HEK293T (cell line): ENCODE measurements at regions not wholly inside any gene's neighbourhood (a gene's known extent, or its start where the extent isn't known, plus 50 kb on each side); places are given as distances from the start of the nearest gene placed in this dataset.

Experiments
- CTCF ChIA-PET: fragments of 350-600 bp; formaldehyde crosslinking; extraction: SDS; loops from one replicate; lab custom pipeline; 2021; ENCODE audit warnings: antibody characterized with exemption, inconsistent platforms; lab: Yijun Ruan, JAX
- POLR2A ChIA-PET: fragments of 350-600 bp; formaldehyde crosslinking; extraction: SDS; loops from one replicate; lab custom pipeline; 2020; ENCODE audit warnings: antibody characterized with exemption, inconsistent platforms; lab: Yijun Ruan, JAX
- DNase-seq: peaks from one replicate; pipeline ENCODE4 v3.0.0; 2012; ENCODE audit warnings: mixed read lengths; ENCODE audit errors: extremely low spot score
- ARNT ChIP-seq: fragments of 450-650 bp; IDR thresholded peaks from 2 replicates; pipeline ENCODE4 v1.6.1; 2017; ENCODE audit warnings: mild to moderate bottlenecking
- BHLHE40 ChIP-seq: fragments of 450-650 bp; IDR thresholded peaks from 2 replicates; pipeline ENCODE4 v1.6.1; 2016; ENCODE audit warnings: mild to moderate bottlenecking, moderate library complexity, borderline replicate concordance
- CTBP1 ChIP-seq: fragments of 450-650 bp; IDR thresholded peaks from 2 replicates; pipeline ENCODE4 v1.6.1; 2016; ENCODE audit warnings: borderline replicate concordance
- ELF4 ChIP-seq: fragments of 450-650 bp; IDR thresholded peaks from 2 replicates; pipeline ENCODE4 v1.6.1; 2017; ENCODE audit warnings: antibody characterized with exemption
- FOXA1 ChIP-seq: fragments of 450-650 bp; IDR thresholded peaks from 2 replicates; pipeline ENCODE4 v1.6.1; 2016; ENCODE audit warnings: mild to moderate bottlenecking
- FOXK2 ChIP-seq: fragments of 450-650 bp; IDR thresholded peaks from 2 replicates; pipeline ENCODE4 v1.6.1; 2016; ENCODE audit warnings: mild to moderate bottlenecking
- FOXM1 ChIP-seq: fragments of 450-650 bp; IDR thresholded peaks from 2 replicates; pipeline ENCODE4 v1.6.1; 2017; ENCODE audit warnings: mild to moderate bottlenecking, borderline replicate concordance
- HDGF ChIP-seq: fragments of 450-650 bp; IDR thresholded peaks from 2 replicates; pipeline ENCODE4 v1.6.1; 2017; ENCODE audit warnings: antibody characterized with exemption, borderline replicate concordance
- L3MBTL2 ChIP-seq: fragments of 450-650 bp; conservative IDR thresholded peaks from 2 replicates; pipeline ENCODE4 v1.6.1; 2016; ENCODE audit warnings: mild to moderate bottlenecking
- LEF1 ChIP-seq: fragments of 450-650 bp; IDR thresholded peaks from 2 replicates; pipeline ENCODE4 v1.6.1; 2017; ENCODE audit warnings: mild to moderate bottlenecking, borderline replicate concordance
- NFRKB ChIP-seq: fragments of 450-650 bp; IDR thresholded peaks from 2 replicates; pipeline ENCODE4 v1.6.1; 2016; ENCODE audit warnings: mild to moderate bottlenecking, moderate library complexity
- SP1 ChIP-seq: fragments of 450-650 bp; IDR thresholded peaks from 2 replicates; pipeline ENCODE4 v1.6.1; 2017
- SUZ12 ChIP-seq: fragments of 450-650 bp; IDR thresholded peaks from 2 replicates; pipeline ENCODE4 v1.6.1; 2016; ENCODE audit warnings: mild to moderate bottlenecking
- TARDBP ChIP-seq: fragments of 450-650 bp; IDR thresholded peaks from 2 replicates; pipeline ENCODE4 v1.6.1; 2016
- ZNF384 ChIP-seq: fragments of 450-650 bp; IDR thresholded peaks from 2 replicates; pipeline ENCODE4 v1.6.1; 2016
- TF ChIP-seq, protein P1 (sequence below): fragments of 450-650 bp; IDR thresholded peaks from 2 replicates; pipeline ENCODE4 v1.6.1; 2016

- POLR2A ChIA-PET, result no interaction called here
- no peak for TF ChIP-seq FOXA1
- no peak for TF ChIP-seq LEF1
- no peak for TF ChIP-seq BHLHE40
- TF ChIP-seq SP1, result no peak
- no peak for TF ChIP-seq L3MBTL2
- CTCF ChIA-PET, result no interaction called here
- no peak for DNase-seq
These were observed 420.6 kb downstream of the TBL1XR1 start for GRCh38 chr3:176776622-176777175.

DNA sequence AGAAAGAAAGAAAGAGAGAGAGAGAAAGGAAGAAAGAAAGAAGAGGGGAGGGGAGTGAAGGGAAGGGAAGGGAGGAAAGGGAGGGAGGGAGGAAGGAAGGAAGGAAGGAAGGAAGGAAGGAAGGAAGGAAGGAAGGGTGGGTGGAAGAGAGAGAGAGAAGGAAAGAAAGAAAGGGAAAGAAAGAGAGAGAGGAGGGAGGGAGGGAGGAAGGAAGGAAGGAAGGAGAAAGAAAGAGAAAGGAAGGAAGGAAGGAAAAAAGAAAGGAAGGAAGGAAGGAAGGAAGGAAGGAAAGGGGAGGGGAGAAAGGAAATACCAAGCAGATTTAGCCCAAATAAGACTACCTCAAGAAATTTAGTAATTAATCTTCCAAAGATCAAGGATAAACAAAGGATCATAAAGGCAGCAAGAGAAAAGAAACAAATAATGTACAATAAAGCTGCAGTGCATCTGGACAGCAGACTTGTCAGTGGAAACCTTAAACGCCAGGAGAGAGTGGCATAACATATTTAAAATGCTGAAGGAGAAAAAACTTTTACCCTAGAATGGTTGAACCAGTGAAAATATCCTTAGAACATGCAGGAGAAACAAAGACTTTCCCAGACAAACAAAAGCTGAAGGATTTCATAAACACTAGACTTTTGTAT is 427.6 kb downstream of the TBL1XR1 start:
- POLR2A ChIA-PET, result no interaction called here

DNA sequence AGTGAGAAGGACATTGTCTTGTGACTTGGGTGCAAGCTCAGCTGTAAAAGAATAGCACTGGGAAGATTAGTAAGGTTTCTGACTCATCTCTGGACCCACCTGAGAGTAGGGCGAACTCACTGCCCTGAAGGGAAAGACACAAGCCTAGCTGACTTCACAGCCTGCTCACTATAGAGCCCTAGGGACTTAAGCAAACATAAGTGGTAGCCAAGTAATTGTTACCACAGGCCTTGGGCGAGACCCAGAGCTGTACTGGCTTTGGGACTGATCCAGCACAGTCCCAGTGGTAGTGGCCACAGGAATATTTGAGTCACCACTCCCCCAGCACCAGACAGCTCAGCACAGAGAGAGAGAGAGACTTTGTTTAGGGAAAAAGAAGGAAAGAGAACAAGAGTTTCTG is 429.9 kb downstream of the TBL1XR1 start:
- TF ChIP-seq ARNT (no peak), CTBP1 (no peak), NFRKB (no peak), LEF1 (no peak), ELF4 (no peak), FOXA1 (no peak), FOXM1 (no peak), TARDBP (no peak), ZNF384 (no peak), FOXK2 (no peak), SP1 (no peak)
- TF ChIP-seq, protein P1, sequence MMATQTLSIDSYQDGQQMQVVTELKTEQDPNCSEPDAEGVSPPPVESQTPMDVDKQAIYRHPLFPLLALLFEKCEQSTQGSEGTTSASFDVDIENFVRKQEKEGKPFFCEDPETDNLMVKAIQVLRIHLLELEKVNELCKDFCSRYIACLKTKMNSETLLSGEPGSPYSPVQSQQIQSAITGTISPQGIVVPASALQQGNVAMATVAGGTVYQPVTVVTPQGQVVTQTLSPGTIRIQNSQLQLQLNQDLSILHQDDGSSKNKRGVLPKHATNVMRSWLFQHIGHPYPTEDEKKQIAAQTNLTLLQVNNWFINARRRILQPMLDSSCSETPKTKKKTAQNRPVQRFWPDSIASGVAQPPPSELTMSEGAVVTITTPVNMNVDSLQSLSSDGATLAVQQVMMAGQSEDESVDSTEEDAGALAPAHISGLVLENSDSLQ, result no peak
- no peak for DNase-seq
- POLR2A ChIA-PET, result no interaction called here
- CTCF ChIA-PET, result no interaction called here

More for the DNA sequence above, 427.6 kb downstream of the TBL1XR1 start:
- CTCF ChIA-PET, result no interaction called here
- no peak for DNase-seq
- TF ChIP-seq FOXM1 (no peak), FOXK2 (no peak), HDGF (no peak), LEF1 (no peak), L3MBTL2 (no peak), SUZ12 (no peak)
- TF ChIP-seq, protein P1, result no peak

GRCh38 chr3:176766862-176767261 is 430.4 kb downstream of the TBL1XR1 start:
- no peak for DNase-seq
- ChIA-PET POLR2A (no interaction called here), CTCF (no interaction called here)
- no peak for TF ChIP-seq NFRKB
- no peak for TF ChIP-seq SUZ12
- no peak for TF ChIP-seq HDGF
- no peak for TF ChIP-seq LEF1
- no peak for TF ChIP-seq ARNT
- no peak for TF ChIP-seq CTBP1

GRCh38 chr3:176765382-176765900 is 431.8 kb downstream of the TBL1XR1 start:
- no peak for TF ChIP-seq ARNT
- no peak for TF ChIP-seq LEF1
- TF ChIP-seq ELF4, result no peak
- no peak for TF ChIP-seq SP1
- TF ChIP-seq BHLHE40, result no peak
- TF ChIP-seq ZNF384, result no peak
- no peak for TF ChIP-seq FOXA1
- TF ChIP-seq, protein P1, result no peak
- TF ChIP-seq L3MBTL2, result no peak
- no peak for TF ChIP-seq SUZ12
- no peak for TF ChIP-seq FOXM1
- POLR2A ChIA-PET, result no interaction called here
- CTCF ChIA-PET, result no interaction called here
- DNase-seq, result no peak

- ChIA-PET CTCF (no interaction called here), POLR2A (no interaction called here)
- TF ChIP-seq HDGF, result no peak
- no peak for TF ChIP-seq L3MBTL2
- TF ChIP-seq TARDBP, result no peak
- DNase-seq, result no peak
These were observed 437.3 kb downstream of the TBL1XR1 start for GRCh38 chr3:176759815-176760506.

- TF ChIP-seq FOXA1 (no peak), SP1 (no peak)
- DNase-seq, result no peak
- ChIA-PET POLR2A (no interaction called here), CTCF (no interaction called here)
These were observed 439.9 kb downstream of the TBL1XR1 start for GRCh38 chr3:176757429-176757828.
